Dendritic cell treated with granulocyte-macrophage colony-stimulating factor and Interleukin-4, amounts not matched to agents 40 ng/mL and 50 ng/mL, for 4 days (primary cell): ENCODE measurements at regions not wholly inside any gene's neighbourhood (a gene's known extent, or its start where the extent isn't known, plus 50 kb on each side); places are given as distances from the start of the nearest gene placed in this dataset.
"Not testable (repeated sequence)": the region's sequence is repeated elsewhere in the genome, so short reads cannot be mapped to it uniquely, and the experiment has no call there.

Source experiments
- H3K27ac Mint-ChIP-seq: one replicate; pipeline ENCODE4 v1.8.0; 2022; ENCODE audit warnings: mild to moderate bottlenecking, mixed read lengths
- H3K27me3 Mint-ChIP-seq: one replicate; pipeline ENCODE4 v1.8.0; 2022; ENCODE audit warnings: mild to moderate bottlenecking, mixed read lengths
- H3K36me3 Mint-ChIP-seq: one replicate; pipeline ENCODE4 v1.8.0; 2022; ENCODE audit warnings: low read depth, mixed read lengths
- H3K4me1 Mint-ChIP-seq: one replicate; pipeline ENCODE4 v1.8.0; 2022; ENCODE audit warnings: low read depth, mixed read lengths
- H3K4me3 Mint-ChIP-seq: one replicate; pipeline ENCODE4 v1.8.0; 2022; ENCODE audit warnings: mild to moderate bottlenecking, moderate library complexity, mixed read lengths
- H3K9me3 Mint-ChIP-seq: one replicate; pipeline ENCODE4 v1.8.0; 2022; ENCODE audit warnings: mixed read lengths
- intact Hi-C: fragments of 100-400 bp; cut with micrococcal nuclease; formaldehyde crosslinking; loops from one replicate; pipeline ENCODE4 v1.15.0; 2022

DNA sequence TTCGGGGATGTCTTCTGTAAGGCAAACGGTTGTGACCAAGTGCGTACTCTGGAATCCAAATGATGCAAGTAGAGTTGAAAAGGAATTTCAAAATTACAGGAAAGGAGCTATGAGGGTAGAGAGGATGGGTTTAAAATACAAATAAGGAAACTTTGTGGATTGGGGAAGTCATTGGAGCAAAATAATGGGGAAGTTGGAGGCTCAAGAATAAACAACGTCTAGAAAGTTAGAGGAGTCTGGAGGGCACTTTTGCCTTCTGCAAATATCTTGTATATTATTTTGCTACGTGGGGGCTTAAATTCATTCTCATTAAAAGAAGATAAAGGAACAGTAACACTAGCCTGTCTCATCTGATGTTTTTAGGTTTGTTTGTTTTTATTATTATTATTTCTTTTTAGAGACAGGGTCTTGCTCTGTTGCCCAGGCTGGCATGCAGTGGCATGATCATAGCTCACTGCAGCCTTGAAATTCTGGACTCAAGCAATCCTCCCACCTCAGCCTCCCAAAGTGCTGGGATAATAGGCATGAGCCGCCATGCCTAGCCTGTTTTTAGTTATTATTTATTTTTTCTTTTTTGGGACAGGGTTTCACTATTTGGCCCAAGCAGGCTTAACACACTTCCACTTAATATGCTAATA, 55.0 kb upstream of the TNFAIP3 start:
- no peaks in the 10 kb centered on the region for H3K36me3 Mint-ChIP-seq
- H3K4me1 Mint-ChIP-seq, result peaks cover 43% of the 10 kb centered on the region
- peaks cover 33% of the 10 kb centered on the region for H3K27me3 Mint-ChIP-seq
- peak overlapping the region; percentile 60 for H3K4me3 Mint-ChIP-seq
- intact Hi-C loops, result loop anchor here (2.0 to 5.0 kb wide), 3 partner anchors 35 to 105 kb away; no protein-coding TSS in a partner anchor
- H3K9me3 Mint-ChIP-seq, result no peaks in the 10 kb centered on the region
- H3K27ac Mint-ChIP-seq, result peak overlapping the region; percentile 66

DNA sequence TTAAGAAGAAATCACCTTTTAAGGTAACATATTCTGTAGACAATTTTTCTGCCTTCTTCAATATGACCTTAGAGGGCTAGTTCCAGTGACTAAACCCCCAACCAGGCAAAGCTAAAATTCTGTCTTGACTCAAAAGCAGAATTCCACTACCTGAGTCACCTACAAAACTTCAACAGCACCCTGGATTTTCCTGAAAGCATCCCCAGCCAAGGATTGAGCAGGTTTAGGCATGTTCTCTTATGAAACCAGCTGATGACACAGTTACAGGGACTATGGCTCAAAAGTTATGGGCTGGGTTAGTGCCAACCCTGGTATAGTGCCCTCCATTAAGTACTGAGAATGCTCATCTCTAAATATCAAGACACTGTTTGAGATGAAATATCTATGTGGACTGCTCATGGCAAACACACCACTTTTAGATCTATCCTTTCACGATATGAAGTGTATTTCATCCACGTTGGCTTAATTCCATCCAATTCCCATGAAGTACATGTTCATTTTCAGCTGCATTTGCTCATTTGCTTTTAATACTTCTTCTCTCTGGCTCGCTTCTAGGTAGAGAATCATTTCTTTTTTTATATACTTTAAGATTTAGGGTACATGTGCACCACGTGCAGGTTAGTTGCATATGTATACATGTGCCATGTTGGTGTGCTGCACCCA, 53.6 kb upstream of the TNFAIP3 start:
- peaks cover 48% of the 10 kb centered on the region for H3K4me1 Mint-ChIP-seq
- H3K4me3 Mint-ChIP-seq, result no peak overlapping the region
- H3K27me3 Mint-ChIP-seq, result peaks cover 33% of the 10 kb centered on the region
- intact Hi-C loops, result loop anchor here (2.0 to 5.0 kb wide), 3 partner anchors 34 to 106 kb away; no protein-coding TSS in a partner anchor
- H3K36me3 Mint-ChIP-seq, result no peaks in the 10 kb centered on the region
- no peak overlapping the region for H3K27ac Mint-ChIP-seq
- no peaks in the 10 kb centered on the region for H3K9me3 Mint-ChIP-seq

DNA sequence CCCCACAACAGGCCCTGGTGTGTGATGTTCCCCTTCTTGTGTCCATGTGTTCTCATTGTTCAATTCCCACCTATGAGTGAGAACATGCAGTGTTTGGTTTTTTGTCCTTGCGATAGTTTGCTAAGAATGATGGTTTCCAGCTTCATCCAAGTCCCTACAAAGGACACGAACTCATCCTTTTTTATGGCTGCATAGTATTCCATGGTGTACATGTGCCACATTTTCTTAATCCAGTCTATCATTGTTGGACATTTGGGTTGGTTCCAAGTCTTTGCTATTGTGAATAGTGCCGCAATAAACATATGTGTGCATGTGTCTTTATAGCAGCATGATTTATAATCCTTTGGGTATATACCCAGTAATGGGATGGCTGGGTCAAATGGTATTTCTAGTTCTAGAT, 53.0 kb upstream of the TNFAIP3 start:
- H3K4me1 Mint-ChIP-seq, result peaks cover 43% of the 10 kb centered on the region
- not testable (repeated sequence) for H3K27ac Mint-ChIP-seq, H3K36me3 Mint-ChIP-seq, H3K4me3 Mint-ChIP-seq, H3K9me3 Mint-ChIP-seq
- intact Hi-C loops, result loop anchor here (5.0 kb wide), 2 partner anchors 33 to 107 kb away; no protein-coding TSS in a partner anchor
- H3K27me3 Mint-ChIP-seq, result peaks cover 31% of the 10 kb centered on the region

DNA sequence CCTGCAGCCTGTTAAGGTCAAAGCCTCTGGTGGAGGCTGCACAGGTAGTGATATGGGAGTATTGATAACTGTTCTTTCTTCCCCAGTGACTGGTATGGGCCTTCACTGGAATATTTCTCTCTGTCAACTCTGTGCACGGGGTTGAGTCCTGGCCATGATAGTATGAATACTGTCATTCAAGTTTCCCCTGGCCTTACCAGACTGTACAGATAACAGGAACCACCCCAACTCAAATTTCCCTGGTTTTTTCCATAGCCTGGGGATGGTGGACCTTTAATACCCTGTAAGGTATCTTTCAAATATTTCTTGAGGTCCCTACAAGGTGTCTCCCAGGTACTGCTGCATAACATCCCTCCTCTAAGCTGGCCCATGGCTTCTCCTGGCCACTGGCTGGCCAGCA, 51.4 kb upstream of the TNFAIP3 start:
- Mint-ChIP-seq H3K4me1 (peaks cover 34% of the 10 kb centered on the region), H3K36me3 (no peaks in the 10 kb centered on the region), H3K4me3 (no peak overlapping the region), H3K27ac (peak overlapping the region; percentile 56), H3K27me3 (peaks cover 32% of the 10 kb centered on the region), H3K9me3 (no peaks in the 10 kb centered on the region)
- intact Hi-C loops, result no loop called here

DNA sequence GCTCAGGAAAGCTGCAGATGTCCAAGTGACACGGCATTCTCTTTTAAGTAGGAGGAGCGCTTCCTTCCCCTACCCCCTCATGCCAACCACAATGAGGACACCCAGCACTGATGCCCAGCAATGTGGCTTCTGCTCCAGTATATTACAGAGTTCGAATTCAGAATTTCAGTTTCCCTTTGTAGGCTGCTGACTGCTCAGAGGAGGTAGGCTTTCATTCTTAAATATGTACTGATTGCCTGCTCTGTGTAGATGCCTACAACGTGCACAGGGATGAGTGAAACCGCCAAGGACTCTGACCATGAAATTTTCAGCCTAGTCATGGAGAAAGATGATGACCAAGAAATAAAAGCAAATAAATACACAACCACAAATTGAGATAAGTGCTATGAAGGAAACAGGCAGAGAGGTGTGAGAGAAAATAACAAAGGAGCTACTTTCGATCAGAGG, 50.9 kb upstream of the TNFAIP3 start:
- Mint-ChIP-seq H3K4me3 (no peak overlapping the region), H3K27me3 (peaks cover 29% of the 10 kb centered on the region), H3K9me3 (no peaks in the 10 kb centered on the region), H3K27ac (peak overlapping the region; percentile 56), H3K4me1 (peaks cover 30% of the 10 kb centered on the region), H3K36me3 (no peaks in the 10 kb centered on the region)
- intact Hi-C loops, result no loop called here

DNA sequence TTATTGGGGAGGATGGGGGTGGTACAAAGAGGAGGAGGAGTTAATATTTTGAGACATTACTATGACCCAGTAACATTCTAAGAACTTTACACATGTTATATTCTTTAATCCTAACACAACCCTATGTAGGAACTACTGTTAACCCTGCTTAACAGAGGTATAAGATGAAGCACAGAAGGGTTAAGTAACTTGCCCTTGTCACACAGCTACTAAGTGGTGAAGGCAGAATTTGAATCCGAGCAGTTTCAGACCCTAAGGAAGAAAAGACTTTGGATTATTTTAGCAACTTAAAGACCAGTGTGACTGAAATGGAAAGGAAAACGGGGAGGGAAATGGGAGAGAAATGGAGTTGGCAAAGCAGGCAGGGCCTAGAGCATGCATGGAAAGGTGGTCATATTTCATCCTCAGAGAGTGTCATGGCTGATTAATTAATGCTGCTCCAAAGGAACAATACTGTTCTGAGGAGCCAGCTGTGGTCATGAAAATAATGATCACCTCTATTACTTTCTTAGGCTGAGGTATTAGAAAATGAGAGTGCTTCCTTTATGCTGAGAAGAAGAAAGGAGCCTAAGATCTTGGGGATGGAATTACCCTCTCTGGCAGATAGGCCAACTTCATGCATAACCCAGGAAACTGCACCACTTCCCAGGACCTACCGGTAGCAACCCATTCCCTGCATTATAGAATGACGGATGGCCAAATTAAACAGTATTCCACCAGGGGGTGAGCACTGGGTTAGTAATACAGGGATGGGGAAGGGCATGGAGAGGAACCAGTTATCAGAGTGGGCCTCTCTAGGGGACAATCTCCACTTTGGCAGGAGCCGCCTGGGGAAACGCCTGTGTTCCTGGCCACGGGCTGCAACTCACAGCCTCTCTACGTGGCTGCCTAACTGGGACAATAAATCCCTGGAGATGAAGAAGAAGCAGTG, 50.1 kb upstream of the TNFAIP3 start:
- Mint-ChIP-seq H3K4me3 (no peak overlapping the region), H3K27me3 (peaks cover 29% of the 10 kb centered on the region), H3K4me1 (peaks cover 27% of the 10 kb centered on the region), H3K36me3 (no peaks in the 10 kb centered on the region), H3K27ac (peak overlapping the region; percentile 56), H3K9me3 (no peaks in the 10 kb centered on the region)
- intact Hi-C loops, result no loop called here
